Neural cell (in vitro differentiated cells): ENCODE measurements at regions not wholly inside any gene's neighbourhood (a gene's known extent, or its start where the extent isn't known, plus 50 kb on each side); places are given as distances from the start of the nearest gene placed in this dataset.

Source experiments
- H2AFZ ChIP-seq: fragments of 200-600, 300-800 bp; sonication (generic), shearing (Covaris generic); 2 replicates; pipeline ENCODE4 v1.6.0; 2014; ENCODE audit warnings: low read depth, mild to moderate bottlenecking, antibody characterized with exemption, low read length, moderate library complexity
- H3F3A ChIP-seq: fragments of 200-600 bp; shearing (Covaris generic); 2 replicates; pipeline ENCODE4 v1.6.1; 2016; ENCODE audit warnings: mild to moderate bottlenecking, moderate library complexity, mixed read lengths, antibody characterized with exemption, low read length; ENCODE audit not compliant: insufficient read depth, poor library complexity, severe bottlenecking
- H3K27ac ChIP-seq: fragments of 200-600, 300-800 bp; sonication (generic), shearing (Covaris generic); 2 replicates; pipeline ENCODE4 v1.5.1; 2014; ENCODE audit warnings: mild to moderate bottlenecking, low read length, moderate library complexity
- H3K27me3 ChIP-seq: fragments of 300-800, 200-600 bp; sonication (generic), shearing (Covaris generic); 2 replicates; pipeline ENCODE4 v1.6.0; 2014; ENCODE audit warnings: mild to moderate bottlenecking, low read depth, low read length, moderate library complexity; ENCODE audit not compliant: insufficient read depth
- H3K36me3 ChIP-seq: fragments of 300-800, 200-600 bp; sonication (generic), shearing (Covaris generic); 2 replicates; pipeline ENCODE4 v1.5.1; 2014; ENCODE audit warnings: mild to moderate bottlenecking, antibody characterized with exemption, low read length, moderate library complexity; ENCODE audit not compliant: insufficient read depth
- H3K4me2 ChIP-seq: fragments of 300-800, 200-600 bp; sonication (generic), shearing (Covaris generic); 2 replicates; pipeline ENCODE4 v1.6.0; 2014; ENCODE audit warnings: mild to moderate bottlenecking, low read length
- H3K4me3 ChIP-seq: fragments of 300-800, 200-600 bp; sonication (generic), shearing (Covaris generic); 2 replicates; pipeline ENCODE4 v1.5.1; 2014; ENCODE audit warnings: mild to moderate bottlenecking, low read length, moderate library complexity
- H3K79me2 ChIP-seq: fragments of 200-600 bp; shearing (Covaris generic); replicated peaks from 2 replicates; pipeline ENCODE4 v1.6.0; 2014; ENCODE audit warnings: mild to moderate bottlenecking, low read length, moderate library complexity; ENCODE audit not compliant: insufficient read depth
- H3K9ac ChIP-seq: fragments of 300-800, 200-600 bp; sonication (generic), shearing (Covaris generic); 2 replicates; pipeline ENCODE4 v1.6.1; 2016; ENCODE audit warnings: mild to moderate bottlenecking, low read length, mixed read lengths
- H3K9me2 ChIP-seq: fragments of 200-600 bp; shearing (Covaris generic); 2 replicates; pipeline ENCODE4 v1.6.1; 2016; ENCODE audit warnings: mild to moderate bottlenecking, low read length, mixed read lengths; ENCODE audit not compliant: insufficient read depth
- H3K9me3 ChIP-seq: fragments of 200-600, 300-800 bp; sonication (generic), shearing (Covaris generic); 2 replicates; pipeline ENCODE4 v1.6.1; 2016; ENCODE audit warnings: mild to moderate bottlenecking, mixed run types, low read length, moderate library complexity, mixed read lengths
- H4K20me1 ChIP-seq: fragments of 200-600 bp; shearing (Covaris generic); 2 replicates; pipeline ENCODE4 v1.6.1; 2016; ENCODE audit warnings: mild to moderate bottlenecking, mixed run types; ENCODE audit not compliant: insufficient read depth
- EP300 ChIP-seq: fragments of 450-650 bp; conservative IDR thresholded peaks from 2 replicates; pipeline ENCODE4 v1.6.1; 2014; ENCODE audit warnings: antibody characterized with exemption, mild to moderate bottlenecking, moderate library complexity; ENCODE audit not compliant: poor library complexity, severe bottlenecking
- EZH2 ChIP-seq: fragments of 200-600, 300-800 bp; shearing (Covaris generic), sonication (generic); IDR thresholded peaks from 2 replicates; pipeline ENCODE4 v1.6.1; 2014; ENCODE audit warnings: antibody characterized with exemption, low read length, borderline replicate concordance, mild to moderate bottlenecking; ENCODE audit not compliant: insufficient read depth, poor library complexity, severe bottlenecking
- MXI1 ChIP-seq: fragments of 450-650 bp; conservative IDR thresholded peaks from 2 replicates; pipeline ENCODE4 v1.6.1; 2014; ENCODE audit warnings: antibody characterized with exemption, mild to moderate bottlenecking; ENCODE audit not compliant: poor library complexity, severe bottlenecking
- POLR2AphosphoS5 ChIP-seq: IDR thresholded peaks from 2 replicates; pipeline ENCODE4 v1.6.1; 2012
- RAD21 ChIP-seq: fragments of 450-650 bp; conservative IDR thresholded peaks from 2 replicates; pipeline ENCODE4 v1.6.1; 2014; ENCODE audit warnings: antibody characterized with exemption, mild to moderate bottlenecking, moderate library complexity
- REST ChIP-seq: IDR thresholded peaks from 2 replicates; pipeline ENCODE4 v1.6.1; 2012; ENCODE audit warnings: borderline replicate concordance
- SMC3 ChIP-seq: fragments of 450-650 bp; conservative IDR thresholded peaks from 2 replicates; pipeline ENCODE4 v1.6.1; 2014; ENCODE audit warnings: antibody characterized with exemption, mild to moderate bottlenecking, moderate library complexity; ENCODE audit not compliant: poor library complexity
- TAF1 ChIP-seq: IDR thresholded peaks from 2 replicates; pipeline ENCODE4 v1.6.1; 2012; ENCODE audit warnings: low read depth
- TF ChIP-seq, protein P1 (sequence below): fragments of 450-650 bp; IDR thresholded peaks from 2 replicates; pipeline ENCODE4 v1.5.1; 2014; ENCODE audit warnings: antibody characterized with exemption, mild to moderate bottlenecking, moderate library complexity; ENCODE audit not compliant: poor library complexity, severe bottlenecking

GRCh38 chr5:114179134-114179533 is 182.7 kb upstream of the KCNN2 start:
- no peaks in the 10 kb centered on the region for H3K36me3 ChIP-seq
- no peak overlapping the region for H3K4me3 ChIP-seq
- H3K27me3 ChIP-seq: no peaks in the 10 kb centered on the region
- H2AFZ ChIP-seq: no peak overlapping the region
- no peaks in the 10 kb centered on the region for H4K20me1 ChIP-seq
- H3K9me3 ChIP-seq: no peaks in the 10 kb centered on the region
- H3K9ac ChIP-seq: no peak overlapping the region
- no peaks in the 10 kb centered on the region for H3F3A ChIP-seq
- TF ChIP-seq, protein P1, sequence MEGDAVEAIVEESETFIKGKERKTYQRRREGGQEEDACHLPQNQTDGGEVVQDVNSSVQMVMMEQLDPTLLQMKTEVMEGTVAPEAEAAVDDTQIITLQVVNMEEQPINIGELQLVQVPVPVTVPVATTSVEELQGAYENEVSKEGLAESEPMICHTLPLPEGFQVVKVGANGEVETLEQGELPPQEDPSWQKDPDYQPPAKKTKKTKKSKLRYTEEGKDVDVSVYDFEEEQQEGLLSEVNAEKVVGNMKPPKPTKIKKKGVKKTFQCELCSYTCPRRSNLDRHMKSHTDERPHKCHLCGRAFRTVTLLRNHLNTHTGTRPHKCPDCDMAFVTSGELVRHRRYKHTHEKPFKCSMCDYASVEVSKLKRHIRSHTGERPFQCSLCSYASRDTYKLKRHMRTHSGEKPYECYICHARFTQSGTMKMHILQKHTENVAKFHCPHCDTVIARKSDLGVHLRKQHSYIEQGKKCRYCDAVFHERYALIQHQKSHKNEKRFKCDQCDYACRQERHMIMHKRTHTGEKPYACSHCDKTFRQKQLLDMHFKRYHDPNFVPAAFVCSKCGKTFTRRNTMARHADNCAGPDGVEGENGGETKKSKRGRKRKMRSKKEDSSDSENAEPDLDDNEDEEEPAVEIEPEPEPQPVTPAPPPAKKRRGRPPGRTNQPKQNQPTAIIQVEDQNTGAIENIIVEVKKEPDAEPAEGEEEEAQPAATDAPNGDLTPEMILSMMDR: no peak
- TF ChIP-seq MXI1: no peak
- TF ChIP-seq POLR2AphosphoS5: no peak
- TF ChIP-seq EP300: no peak
- TF ChIP-seq TAF1: no peak
- no peak for TF ChIP-seq REST
- TF ChIP-seq SMC3: no peak
- no peak for TF ChIP-seq RAD21
- TF ChIP-seq EZH2: no peak
- H3K79me2 ChIP-seq: no peaks in the 10 kb centered on the region
- H3K4me2 ChIP-seq: no peak overlapping the region
- no peaks in the 10 kb centered on the region for H3K9me2 ChIP-seq
- no peak overlapping the region for H3K27ac ChIP-seq

- no peaks in the 10 kb centered on the region for H4K20me1 ChIP-seq
- no peaks in the 10 kb centered on the region for H3K36me3 ChIP-seq
- no peak overlapping the region for H3K4me3 ChIP-seq
- no peak for TF ChIP-seq MXI1
- TF ChIP-seq, protein P1: no peak
- TF ChIP-seq EZH2: no peak
- no peak for TF ChIP-seq POLR2AphosphoS5
- no peak for TF ChIP-seq TAF1
- TF ChIP-seq REST: no peak
- no peak for TF ChIP-seq SMC3
- H3K4me2 ChIP-seq: no peak overlapping the region
- no peak overlapping the region for H2AFZ ChIP-seq
- H3F3A ChIP-seq: no peaks in the 10 kb centered on the region
- no peak overlapping the region for H3K27ac ChIP-seq
- no peaks in the 10 kb centered on the region for H3K9me3 ChIP-seq
- H3K79me2 ChIP-seq: no peaks in the 10 kb centered on the region
- no peaks in the 10 kb centered on the region for H3K27me3 ChIP-seq
- no peak overlapping the region for H3K9ac ChIP-seq
- no peaks in the 10 kb centered on the region for H3K9me2 ChIP-seq
These were observed 177.9 kb upstream of the KCNN2 start for GRCh38 chr5:114184006-114184405.
